GM23338 (cell line): ENCODE measurements at regions not wholly inside any gene's neighbourhood (a gene's known extent, or its start where the extent isn't known, plus 50 kb on each side); places are given as distances from the start of the nearest gene placed in this dataset.

ENCODE experiments used
- CREB1 ChIP-seq: fragments of 250-450 bp; sonication (Bioruptor Pico); IDR thresholded peaks from 2 replicates; pipeline ENCODE4 v1.5.0; 2020; ENCODE audit warnings: low read depth, mild to moderate bottlenecking, moderate library complexity
- EZH2 ChIP-seq: fragments of 200-600 bp; sonication (generic); IDR thresholded peaks from one replicate; pipeline ENCODE4 v1.8.0; 2017; ENCODE audit warnings: antibody characterized with exemption, mild to moderate bottlenecking, low read depth; ENCODE audit not compliant: unreplicated experiment
- POLR2AphosphoS5 ChIP-seq: IDR thresholded peaks from 2 replicates; pipeline ENCODE4 v1.6.1; 2016; ENCODE audit warnings: antibody characterized with exemption, low read depth
- STAT1 ChIP-seq: IDR thresholded peaks from one replicate; pipeline ENCODE4 v1.6.1; 2016; ENCODE audit warnings: antibody characterized with exemption; ENCODE audit not compliant: unreplicated experiment
- TF ChIP-seq, protein P1 (sequence below), 2 experiments: fragments of 200-600 bp in 1 of 2; sonication (generic) in 1 of 2; conservative IDR thresholded peaks; 2 replicates each; pipeline versions ENCODE4 v1.5.1 to v1.6.1; 2016 to 2017; ENCODE audit warnings: antibody characterized with exemption in 2 of 2, low read depth in 2 of 2, mild to moderate bottlenecking in 2 of 2, moderate library complexity in 1 of 2
- TF ChIP-seq, protein P2 (sequence below): IDR thresholded peaks from one replicate; pipeline ENCODE4 v1.6.1; 2018; ENCODE audit warnings: antibody characterized with exemption; ENCODE audit not compliant: unreplicated experiment

DNA sequence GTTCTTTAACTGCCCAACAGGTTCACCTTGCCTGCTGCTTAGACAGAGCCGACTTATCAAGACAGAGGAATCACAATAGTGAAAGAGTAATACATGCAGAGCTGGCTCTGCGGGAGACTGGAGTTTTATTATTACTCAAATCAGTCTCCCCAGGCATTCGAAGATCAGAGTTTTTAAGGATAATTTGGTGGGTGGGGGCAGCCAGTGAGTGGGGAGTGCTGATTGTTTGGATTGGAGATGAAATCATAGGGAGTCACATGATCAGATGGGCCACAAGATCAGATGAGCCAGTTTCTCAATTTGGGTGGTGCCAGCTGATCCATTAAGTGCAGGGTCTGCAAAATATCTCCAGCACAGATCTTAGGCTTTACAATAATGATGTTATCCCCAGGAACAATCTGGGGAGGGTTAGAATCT is 131.3 kb downstream of the AKR1D1 start:
- TF ChIP-seq, protein P1, sequence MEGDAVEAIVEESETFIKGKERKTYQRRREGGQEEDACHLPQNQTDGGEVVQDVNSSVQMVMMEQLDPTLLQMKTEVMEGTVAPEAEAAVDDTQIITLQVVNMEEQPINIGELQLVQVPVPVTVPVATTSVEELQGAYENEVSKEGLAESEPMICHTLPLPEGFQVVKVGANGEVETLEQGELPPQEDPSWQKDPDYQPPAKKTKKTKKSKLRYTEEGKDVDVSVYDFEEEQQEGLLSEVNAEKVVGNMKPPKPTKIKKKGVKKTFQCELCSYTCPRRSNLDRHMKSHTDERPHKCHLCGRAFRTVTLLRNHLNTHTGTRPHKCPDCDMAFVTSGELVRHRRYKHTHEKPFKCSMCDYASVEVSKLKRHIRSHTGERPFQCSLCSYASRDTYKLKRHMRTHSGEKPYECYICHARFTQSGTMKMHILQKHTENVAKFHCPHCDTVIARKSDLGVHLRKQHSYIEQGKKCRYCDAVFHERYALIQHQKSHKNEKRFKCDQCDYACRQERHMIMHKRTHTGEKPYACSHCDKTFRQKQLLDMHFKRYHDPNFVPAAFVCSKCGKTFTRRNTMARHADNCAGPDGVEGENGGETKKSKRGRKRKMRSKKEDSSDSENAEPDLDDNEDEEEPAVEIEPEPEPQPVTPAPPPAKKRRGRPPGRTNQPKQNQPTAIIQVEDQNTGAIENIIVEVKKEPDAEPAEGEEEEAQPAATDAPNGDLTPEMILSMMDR (conservative IDR thresholded peaks at IDR 0.05; ENCODE audit: low read depth in 2 of 2): no peak
- no peak for TF ChIP-seq CREB1
- no peak for TF ChIP-seq POLR2AphosphoS5
- no peak for TF ChIP-seq STAT1
- TF ChIP-seq, protein P2, sequence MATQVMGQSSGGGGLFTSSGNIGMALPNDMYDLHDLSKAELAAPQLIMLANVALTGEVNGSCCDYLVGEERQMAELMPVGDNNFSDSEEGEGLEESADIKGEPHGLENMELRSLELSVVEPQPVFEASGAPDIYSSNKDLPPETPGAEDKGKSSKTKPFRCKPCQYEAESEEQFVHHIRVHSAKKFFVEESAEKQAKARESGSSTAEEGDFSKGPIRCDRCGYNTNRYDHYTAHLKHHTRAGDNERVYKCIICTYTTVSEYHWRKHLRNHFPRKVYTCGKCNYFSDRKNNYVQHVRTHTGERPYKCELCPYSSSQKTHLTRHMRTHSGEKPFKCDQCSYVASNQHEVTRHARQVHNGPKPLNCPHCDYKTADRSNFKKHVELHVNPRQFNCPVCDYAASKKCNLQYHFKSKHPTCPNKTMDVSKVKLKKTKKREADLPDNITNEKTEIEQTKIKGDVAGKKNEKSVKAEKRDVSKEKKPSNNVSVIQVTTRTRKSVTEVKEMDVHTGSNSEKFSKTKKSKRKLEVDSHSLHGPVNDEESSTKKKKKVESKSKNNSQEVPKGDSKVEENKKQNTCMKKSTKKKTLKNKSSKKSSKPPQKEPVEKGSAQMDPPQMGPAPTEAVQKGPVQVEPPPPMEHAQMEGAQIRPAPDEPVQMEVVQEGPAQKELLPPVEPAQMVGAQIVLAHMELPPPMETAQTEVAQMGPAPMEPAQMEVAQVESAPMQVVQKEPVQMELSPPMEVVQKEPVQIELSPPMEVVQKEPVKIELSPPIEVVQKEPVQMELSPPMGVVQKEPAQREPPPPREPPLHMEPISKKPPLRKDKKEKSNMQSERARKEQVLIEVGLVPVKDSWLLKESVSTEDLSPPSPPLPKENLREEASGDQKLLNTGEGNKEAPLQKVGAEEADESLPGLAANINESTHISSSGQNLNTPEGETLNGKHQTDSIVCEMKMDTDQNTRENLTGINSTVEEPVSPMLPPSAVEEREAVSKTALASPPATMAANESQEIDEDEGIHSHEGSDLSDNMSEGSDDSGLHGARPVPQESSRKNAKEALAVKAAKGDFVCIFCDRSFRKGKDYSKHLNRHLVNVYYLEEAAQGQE: no peak
- TF ChIP-seq EZH2: no peak
